Endothelial cell of umbilical vein (primary cell): ENCODE measurements at regions not wholly inside any gene's neighbourhood (a gene's known extent, or its start where the extent isn't known, plus 50 kb on each side); places are given as distances from the start of the nearest gene placed in this dataset.
A peak's percentile ranks its signal among the peaks of the same experiment; 100 is the strongest.

ENCODE experiments used
- BruUV-seq: library from RNA; stranded (reverse); fragments of 400-500 nt; replicated peaks from 2 replicates; lab custom pipeline; 2021; lab: Mats Ljungman, UMichigan
- CTCF ChIA-PET: fragments of 300-600, 350-600 bp; sonication (Branson Sonifier 250); formaldehyde crosslinking; loops from one replicate; lab custom pipeline; 2021; ENCODE audit warnings: antibody characterized with exemption, inconsistent platforms; lab: Charles Lee
- POLR2A ChIA-PET: fragments of 300-600, 350-600 bp; sonication (Branson Sonifier 250); formaldehyde crosslinking; loops from one replicate; lab custom pipeline; 2021; ENCODE audit warnings: antibody characterized with exemption, inconsistent platforms; lab: Charles Lee
- DNase-seq: peaks from one replicate; pipeline ENCODE4 v3.0.0-alpha.2; 2011; ENCODE audit warnings: low read depth, low spot score
- FAIRE-seq: peaks from 2 replicates; lab custom pipeline; 2011; peaks lifted over from hg19 to GRCh38; lab: Jason Lieb, UNC
- H2AFZ ChIP-seq: 2 replicates; pipeline ENCODE4 v1.6.0; 2012; ENCODE audit warnings: low read depth, low read length, control low read depth, inconsistent platforms
- H3K27ac ChIP-seq: 2 replicates; pipeline ENCODE4 v1.5.1; 2011; ENCODE audit warnings: low read depth, mild to moderate bottlenecking, control low read depth, low read length, moderate library complexity; ENCODE audit not compliant: insufficient read depth
- H3K27me3 ChIP-seq, 2 experiments: 2 replicates each; pipeline versions ENCODE4 v1.6.0 to v1.6.1; 2011; ENCODE audit warnings: low read length in 2 of 2, mixed read lengths in 1 of 2; ENCODE audit not compliant: control insufficient read depth in 2 of 2, insufficient read depth in 2 of 2
- H3K36me3 ChIP-seq, 2 experiments: 2 replicates in 1 of 2; 3 replicates in 1 of 2; pipeline ENCODE4 v1.5.1; 2011; ENCODE audit warnings: low read length in 2 of 2, mild to moderate bottlenecking in 1 of 2, moderate library complexity in 1 of 2; ENCODE audit not compliant: control insufficient read depth in 2 of 2, insufficient read depth in 2 of 2; ENCODE audit errors: extremely low read depth in 1 of 2
- H3K4me1 ChIP-seq: 3 replicates; pipeline ENCODE4 v1.5.1; 2011; ENCODE audit warnings: mild to moderate bottlenecking, low read length; ENCODE audit not compliant: control insufficient read depth, insufficient read depth; ENCODE audit errors: extremely low read depth
- H3K4me2 ChIP-seq: 2 replicates; pipeline ENCODE4 v1.6.1; 2011; ENCODE audit warnings: low read length, control low read depth, mixed read lengths; ENCODE audit not compliant: insufficient read depth
- H3K4me3 ChIP-seq, 3 experiments: fragments of 200-600 bp in 1 of 3; sonication (generic), shearing (Covaris generic) in 1 of 3; replicated peaks in 1 of 3; 2 replicates each; pipeline ENCODE4 v1.5.1; 2011 to 2016; ENCODE audit warnings: control low read depth in 3 of 3, low read length in 3 of 3, mild to moderate bottlenecking in 2 of 3, inconsistent platforms in 1 of 3, low read depth in 1 of 3, moderate library complexity in 1 of 3; ENCODE audit not compliant: insufficient read depth in 1 of 3
- H3K79me2 ChIP-seq: 2 replicates; pipeline ENCODE4 v1.6.0; 2012; ENCODE audit warnings: low read length, inconsistent platforms; ENCODE audit not compliant: control insufficient read depth, insufficient read depth
- H3K9ac ChIP-seq: replicated peaks from 2 replicates; pipeline ENCODE3; 2011; ENCODE audit warnings: low read length, control low read depth; ENCODE audit not compliant: insufficient read depth; ENCODE audit errors: extremely low read depth
- H3K9me1 ChIP-seq: replicated peaks from 3 replicates; pipeline ENCODE4 v1.6.0; 2011; ENCODE audit warnings: mild to moderate bottlenecking, low read length; ENCODE audit not compliant: control insufficient read depth, insufficient read depth; ENCODE audit errors: extremely low read depth
- H3K9me3 ChIP-seq: replicated peaks from 2 replicates; pipeline ENCODE4 v1.5.1; 2012; ENCODE audit warnings: low read length, inconsistent platforms; ENCODE audit not compliant: control insufficient read depth, insufficient read depth
- H4K20me1 ChIP-seq: replicated peaks from 2 replicates; pipeline ENCODE3; 2011; ENCODE audit warnings: mild to moderate bottlenecking, low read length; ENCODE audit not compliant: control insufficient read depth, insufficient read depth; ENCODE audit errors: extremely low read depth
- FOS ChIP-seq: IDR thresholded peaks from 2 replicates; pipeline ENCODE4 v1.6.1; 2011; ENCODE audit warnings: mild to moderate bottlenecking, low read length, moderate library complexity, borderline replicate concordance; ENCODE audit not compliant: insufficient read depth
- JUN ChIP-seq: IDR thresholded peaks from 2 replicates; pipeline ENCODE4 v1.6.1; 2011; ENCODE audit warnings: borderline replicate concordance, low read depth; ENCODE audit not compliant: insufficient read length, insufficient read depth
- dilution Hi-C: fragments of 300-500 bp; cut with MboI; formaldehyde crosslinking; loops from one replicate; pipeline ENCODE4 v1.15.0; 2019; ENCODE audit warnings: low sequenced_read_pairs; ENCODE audit not compliant: extremely low pct_ligation_motif_present
- intact Hi-C: fragments of 100-400 bp; cut with micrococcal nuclease; formaldehyde crosslinking; loops from one replicate; pipeline ENCODE4 v1.10.0; 2022
- TF ChIP-seq, protein P1 (sequence below), 2 donors: IDR thresholded peaks; 1 replicate in 1 of 2; 2 replicates in 1 of 2; pipeline ENCODE4 v1.5.1; 2011; ENCODE audit warnings: low read length in 2 of 2, mild to moderate bottlenecking in 2 of 2, moderate library complexity in 2 of 2, control low read depth in 1 of 2, inconsistent platforms in 1 of 2, low read depth in 1 of 2; ENCODE audit not compliant: insufficient read depth in 1 of 2; ENCODE audit errors: extremely low read depth in 1 of 2
- TF ChIP-seq, protein P2 (sequence below): IDR thresholded peaks from 2 replicates; pipeline ENCODE4 v1.6.1; 2011; ENCODE audit not compliant: insufficient read depth, insufficient read length

DNA sequence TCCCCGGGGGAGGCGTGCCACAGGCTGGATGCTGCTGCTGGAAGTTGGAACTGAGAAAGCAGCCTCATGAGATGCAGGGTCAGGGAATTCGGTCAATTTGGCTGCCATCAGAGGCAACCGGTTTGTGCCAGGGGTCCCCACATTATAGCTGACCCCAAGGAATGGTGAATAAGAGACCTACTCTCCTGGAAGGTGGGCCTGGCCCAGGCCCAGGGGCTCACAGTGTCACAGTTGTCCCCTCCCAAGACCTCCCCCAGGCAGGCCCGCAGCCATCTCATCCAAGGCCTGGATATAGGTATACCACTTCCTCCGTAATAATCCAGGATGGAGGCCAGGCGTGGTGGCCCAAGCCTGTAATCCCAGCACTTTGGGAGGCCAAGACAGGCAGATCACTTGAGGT lies 114.6 kb downstream of the NPTX2 start:
- POLR2A ChIA-PET: no interaction called here
- no peak overlapping the region for H3K9ac ChIP-seq
- H3K4me1 ChIP-seq: no peaks in the 10 kb centered on the region
- no peaks in the 10 kb centered on the region for H4K20me1 ChIP-seq
- DNase-seq (no peak), FAIRE-seq (no peak)
- H3K9me3 ChIP-seq: no peaks in the 10 kb centered on the region
- BruUV-seq: no TSS peak
- intact Hi-C loops (no loop called here), dilution Hi-C loops (no loop called here)
- no peaks in the 10 kb centered on the region for H3K9me1 ChIP-seq
- CTCF ChIA-PET: interaction anchor here (1.2 kb wide), 1 partner anchor 14 kb away, joined by 3 read pairs; no protein-coding TSS in a partner anchor
- no peak overlapping the region for H2AFZ ChIP-seq
- no peak for TF ChIP-seq FOS
- TF ChIP-seq JUN: no peak
- H3K36me3 ChIP-seq: no peaks in the 10 kb centered on the region
- no peak overlapping the region for H3K27ac ChIP-seq
- H3K4me3 ChIP-seq: no peak overlapping the region
- H3K79me2 ChIP-seq: no peaks in the 10 kb centered on the region
- no peak overlapping the region for H3K4me2 ChIP-seq
- H3K27me3 ChIP-seq: no peaks in the 10 kb centered on the region

DNA sequence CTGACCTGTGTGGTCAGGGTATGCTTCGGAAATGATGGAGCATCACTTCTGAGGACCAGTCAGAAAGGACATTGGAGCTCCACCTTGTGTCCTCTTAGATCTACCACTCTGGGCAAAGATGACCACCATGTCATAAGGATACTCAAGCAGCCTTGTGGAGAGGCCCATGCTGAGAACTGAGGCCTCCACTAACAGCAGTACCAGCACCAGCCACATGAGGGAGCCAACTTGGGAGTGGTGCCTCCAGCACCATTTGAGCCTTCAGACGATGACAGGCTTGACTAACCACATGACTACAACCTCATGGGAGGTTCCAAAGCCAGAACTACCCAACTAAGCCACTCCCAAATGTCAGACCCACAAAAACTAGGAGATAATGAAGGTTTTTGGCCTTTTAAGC lies 116.0 kb downstream of the NPTX2 start:
- no peak overlapping the region for H3K9ac ChIP-seq
- no peaks in the 10 kb centered on the region for H4K20me1 ChIP-seq
- no peak overlapping the region for H2AFZ ChIP-seq
- H3K9me3 ChIP-seq: no peaks in the 10 kb centered on the region
- FAIRE-seq: no peak
- intact Hi-C loops: no loop called here
- no peak overlapping the region for H3K4me3 ChIP-seq
- ChIA-PET CTCF (no interaction called here), POLR2A (no interaction called here)
- no peaks in the 10 kb centered on the region for H3K36me3 ChIP-seq
- no peaks in the 10 kb centered on the region for H3K27me3 ChIP-seq
- DNase-seq: no peak
- H3K27ac ChIP-seq: no peak overlapping the region
- no TSS peak for BruUV-seq
- TF ChIP-seq, protein P1, sequence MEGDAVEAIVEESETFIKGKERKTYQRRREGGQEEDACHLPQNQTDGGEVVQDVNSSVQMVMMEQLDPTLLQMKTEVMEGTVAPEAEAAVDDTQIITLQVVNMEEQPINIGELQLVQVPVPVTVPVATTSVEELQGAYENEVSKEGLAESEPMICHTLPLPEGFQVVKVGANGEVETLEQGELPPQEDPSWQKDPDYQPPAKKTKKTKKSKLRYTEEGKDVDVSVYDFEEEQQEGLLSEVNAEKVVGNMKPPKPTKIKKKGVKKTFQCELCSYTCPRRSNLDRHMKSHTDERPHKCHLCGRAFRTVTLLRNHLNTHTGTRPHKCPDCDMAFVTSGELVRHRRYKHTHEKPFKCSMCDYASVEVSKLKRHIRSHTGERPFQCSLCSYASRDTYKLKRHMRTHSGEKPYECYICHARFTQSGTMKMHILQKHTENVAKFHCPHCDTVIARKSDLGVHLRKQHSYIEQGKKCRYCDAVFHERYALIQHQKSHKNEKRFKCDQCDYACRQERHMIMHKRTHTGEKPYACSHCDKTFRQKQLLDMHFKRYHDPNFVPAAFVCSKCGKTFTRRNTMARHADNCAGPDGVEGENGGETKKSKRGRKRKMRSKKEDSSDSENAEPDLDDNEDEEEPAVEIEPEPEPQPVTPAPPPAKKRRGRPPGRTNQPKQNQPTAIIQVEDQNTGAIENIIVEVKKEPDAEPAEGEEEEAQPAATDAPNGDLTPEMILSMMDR (IDR thresholded peaks at IDR 0.05; ENCODE audit: extremely low read depth in 1 of 2, insufficient read depth in 1 of 2, low read depth in 1 of 2, low read length in 2 of 2): peak; percentile 26 to 34
- TF ChIP-seq, protein P2, sequence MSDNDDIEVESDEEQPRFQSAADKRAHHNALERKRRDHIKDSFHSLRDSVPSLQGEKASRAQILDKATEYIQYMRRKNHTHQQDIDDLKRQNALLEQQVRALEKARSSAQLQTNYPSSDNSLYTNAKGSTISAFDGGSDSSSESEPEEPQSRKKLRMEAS: no peak
- H3K79me2 ChIP-seq: no peaks in the 10 kb centered on the region
- H3K9me1 ChIP-seq: no peaks in the 10 kb centered on the region
- no peak overlapping the region for H3K4me2 ChIP-seq
- H3K4me1 ChIP-seq: no peaks in the 10 kb centered on the region
- dilution Hi-C loops: no loop called here
